ENCODE measurements at regions not wholly inside any gene's neighbourhood (a gene's known extent, or its start where the extent isn't known, plus 50 kb on each side); places are given as distances from the start of the nearest gene placed in this dataset.

DNA sequence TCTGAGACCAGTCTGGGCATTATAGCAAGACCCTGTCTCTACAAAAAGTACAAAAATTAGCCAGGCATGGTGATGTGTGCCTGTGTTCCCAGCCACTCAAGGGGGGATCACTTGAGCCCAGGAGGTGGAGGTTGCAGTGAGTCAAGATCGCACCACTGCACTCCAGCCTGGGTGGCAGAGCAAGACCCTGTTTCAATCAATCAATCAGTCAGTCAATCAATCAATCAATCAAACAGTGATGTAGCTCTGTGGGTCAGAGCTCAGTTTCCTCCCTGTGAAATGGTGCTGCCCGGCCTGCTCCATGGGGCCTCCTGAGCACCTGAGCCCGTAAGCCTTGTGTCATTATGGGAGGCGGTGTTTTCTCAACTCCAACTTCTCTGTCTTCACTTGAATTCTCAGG is 167.1 kb upstream of the CIBAR2 start:
- TF ChIP-seq POLR2A (IDR thresholded peaks at IDR 0.05; ENCODE audit: low read depth, low read length) = no peak
- no peak for TF ChIP-seq POLR2AphosphoS5 (IDR thresholded peaks at IDR 0.05; ENCODE audit: low read depth, low read length)

Data from GM12891 (cell line).